ENCODE measurements at regions not wholly inside any gene's neighbourhood (a gene's known extent, or its start where the extent isn't known, plus 50 kb on each side); places are given as distances from the start of the nearest gene placed in this dataset.
"Not testable (repeated sequence)": the region's sequence is repeated elsewhere in the genome, so short reads cannot be mapped to it uniquely, and the experiment has no call there.

GRCh38 chr3:103189941-103190340 lies 755.1 kb downstream of the ZPLD1 start:
- ATAC-seq, result no peak

DNA sequence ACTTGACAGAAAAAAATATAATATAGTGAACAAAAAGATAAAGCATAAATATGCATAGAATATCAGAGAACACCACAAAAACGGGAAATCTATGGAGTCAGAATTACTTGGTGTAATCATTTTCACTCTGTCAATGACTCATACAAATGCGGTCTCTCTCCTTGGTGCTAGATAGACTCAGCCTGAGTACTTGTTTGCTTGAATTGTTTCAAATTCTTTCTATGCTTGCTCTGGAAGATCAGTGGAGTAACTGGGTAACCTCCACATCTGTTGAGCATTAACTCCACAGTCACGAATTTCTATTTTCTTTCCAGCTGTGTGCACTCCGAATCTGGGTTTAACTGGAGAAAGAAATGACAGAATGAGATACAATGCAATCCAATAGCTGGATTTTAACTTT lies 760.4 kb downstream of the ZPLD1 start:
- no peak for ATAC-seq

GRCh38 chr3:103203441-103203840 lies 768.6 kb downstream of the ZPLD1 start:
- no peak for ATAC-seq

DNA sequence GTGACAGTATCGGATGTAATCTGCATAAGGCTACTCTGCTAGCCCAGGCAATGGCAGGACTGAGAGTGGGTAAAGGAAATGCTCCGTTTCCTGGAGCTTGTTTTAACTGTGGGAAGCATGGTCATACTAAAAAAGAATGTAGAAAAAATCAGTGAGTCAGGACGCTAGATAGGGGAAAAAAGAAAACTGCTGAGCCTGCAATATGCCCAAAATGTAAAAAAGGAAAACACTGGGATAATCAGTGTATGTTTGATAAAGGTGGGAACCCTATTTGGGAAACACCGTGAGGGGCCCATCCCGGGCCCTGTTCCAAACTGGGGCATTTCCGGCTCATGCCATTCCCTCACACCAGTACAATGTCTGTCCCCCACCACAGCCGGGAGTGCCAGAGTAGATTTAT lies 775.8 kb downstream of the ZPLD1 start:
- ATAC-seq, result no peak

GRCh38 chr3:103218146-103218545 lies 783.3 kb downstream of the ZPLD1 start:
- ATAC-seq, result no peak

DNA sequence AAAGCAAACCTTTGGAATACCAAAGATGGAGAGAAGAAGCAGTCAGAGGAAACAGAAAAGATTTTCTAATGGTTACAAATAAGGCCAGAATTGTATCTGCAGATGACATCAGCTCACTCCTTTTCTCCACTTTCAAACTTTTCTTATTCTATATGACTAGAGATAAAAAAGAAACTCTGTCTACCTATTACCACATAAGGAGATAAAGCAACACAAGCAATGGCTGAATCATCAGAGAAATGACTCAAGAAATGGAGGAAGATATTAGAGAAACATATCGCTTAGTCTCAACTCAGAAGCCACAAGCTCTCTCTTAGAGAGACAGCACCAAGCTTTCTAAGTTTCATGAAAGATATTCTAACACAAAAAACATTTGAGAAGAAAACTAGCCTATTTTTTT lies 784.0 kb downstream of the ZPLD1 start:
- ATAC-seq, result no peak

DNA sequence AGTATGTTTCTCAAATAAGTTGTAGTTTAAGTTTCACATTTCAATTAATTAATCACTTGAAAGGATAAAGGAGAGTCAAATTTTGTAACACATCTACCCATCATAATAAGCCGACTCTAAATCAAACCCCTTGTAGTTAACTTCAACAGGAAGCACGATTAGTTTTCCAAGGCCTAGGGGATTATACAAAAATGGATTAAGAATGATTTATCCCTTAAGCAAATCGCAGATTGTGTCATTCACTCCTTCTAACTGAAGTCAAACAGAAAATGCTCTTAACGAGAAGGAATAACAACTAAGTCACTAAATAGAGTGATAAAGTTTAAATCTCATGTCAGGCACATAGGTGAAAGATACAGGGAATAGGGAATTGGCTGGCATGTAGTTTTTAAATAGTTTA lies 792.8 kb downstream of the ZPLD1 start:
- ATAC-seq, result no peak

- no peak for ATAC-seq
These were observed 812.6 kb downstream of the ZPLD1 start for GRCh38 chr3:103247459-103247858.

GRCh38 chr3:103254827-103255226 lies 820.0 kb downstream of the ZPLD1 start:
- not testable (repeated sequence) for ATAC-seq

GRCh38 chr3:103269287-103269686 lies 834.5 kb downstream of the ZPLD1 start:
- ATAC-seq, result no peak

DNA sequence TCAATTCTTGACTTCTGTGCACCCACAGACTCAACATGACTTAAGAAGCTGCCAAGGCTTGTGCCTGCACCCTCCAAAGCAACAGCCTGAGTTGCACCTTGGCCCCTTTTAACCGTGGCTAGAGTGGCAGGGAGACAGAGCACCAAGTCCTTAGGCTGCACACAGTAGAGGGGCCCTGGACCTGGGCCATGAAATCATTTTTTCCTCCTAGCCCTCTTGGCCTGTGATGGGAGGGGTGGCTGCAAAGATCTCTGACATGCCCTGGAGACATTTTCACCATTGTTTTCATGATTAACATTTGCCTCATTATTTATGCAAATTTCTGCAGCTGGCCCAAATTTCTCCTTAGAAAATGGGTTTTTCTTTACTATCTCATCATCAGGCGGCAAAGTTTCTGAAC lies 836.8 kb downstream of the ZPLD1 start:
- ATAC-seq, result no peak

DNA sequence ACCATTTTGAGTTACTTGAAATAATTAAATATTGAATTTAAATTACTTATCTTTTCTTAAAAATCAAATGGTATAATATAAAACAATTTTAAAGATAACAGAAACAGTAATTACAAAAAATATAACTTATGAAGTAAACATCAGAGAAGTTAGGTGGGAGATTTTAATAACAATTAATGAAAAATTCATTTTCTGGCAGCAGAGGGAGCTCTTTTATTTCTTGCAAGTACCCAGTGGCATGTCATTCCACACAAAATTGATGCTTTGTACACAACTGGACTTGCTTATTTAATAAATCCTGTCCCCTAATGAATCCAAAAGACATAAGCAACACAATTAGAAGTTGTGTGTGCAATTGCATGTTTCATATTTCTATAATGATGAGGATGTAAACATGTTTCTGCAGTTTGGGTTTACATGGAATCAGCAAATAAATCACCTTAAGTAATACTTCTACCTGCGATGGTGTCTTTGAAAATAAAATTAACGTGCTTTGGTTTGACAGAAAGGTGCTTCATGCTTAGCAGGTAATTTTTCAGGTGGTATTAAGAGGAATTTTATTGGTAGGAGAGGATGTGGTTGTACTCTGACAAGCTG lies 861.3 kb downstream of the ZPLD1 start:
- no peak for ATAC-seq

- ATAC-seq, result not testable (repeated sequence)
These were observed 862.7 kb downstream of the ZPLD1 start for GRCh38 chr3:103297502-103297901.

- ATAC-seq, result no peak
These were observed 871.3 kb downstream of the ZPLD1 start for GRCh38 chr3:103306104-103306503.

DNA sequence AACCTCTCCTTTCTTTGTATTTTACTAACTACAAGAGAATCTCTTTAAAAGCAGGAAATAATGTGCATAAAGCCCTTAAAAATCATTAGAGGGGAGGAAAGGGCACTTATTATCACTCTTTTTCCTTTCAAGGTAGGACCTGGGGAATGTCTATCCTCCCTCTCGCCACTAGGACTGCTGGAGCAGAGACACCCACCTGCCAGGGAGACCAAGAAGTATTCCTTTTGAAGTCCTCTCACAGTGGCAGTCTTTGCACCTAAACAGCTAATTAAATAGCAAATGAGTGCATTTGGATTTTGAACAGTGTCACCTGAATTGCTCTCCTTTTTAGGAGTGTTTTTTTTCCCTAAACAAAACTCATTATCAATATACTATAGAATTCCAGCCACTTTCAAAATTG lies 874.1 kb downstream of the ZPLD1 start:
- ATAC-seq, result no peak

DNA sequence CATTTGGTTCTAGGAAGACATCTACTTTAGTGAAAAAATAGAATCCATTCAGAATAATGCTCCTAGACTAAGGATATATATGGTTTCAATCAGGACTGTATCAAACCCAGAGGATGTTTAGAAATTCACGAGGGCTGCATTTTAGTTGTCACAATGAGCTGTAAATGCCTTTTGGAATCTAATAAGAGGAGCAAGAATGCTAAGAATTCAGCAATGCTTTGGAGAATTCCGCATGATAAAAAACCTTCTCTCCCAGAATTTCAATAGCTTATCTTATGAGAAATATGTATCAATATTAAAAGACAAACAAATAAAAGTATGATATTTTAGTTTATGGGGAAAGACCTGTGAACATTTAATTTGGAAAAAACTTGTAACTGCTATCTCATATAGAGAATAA lies 885.1 kb downstream of the ZPLD1 start:
- ATAC-seq, result no peak

GRCh38 chr3:103337179-103337845 lies 902.5 kb downstream of the ZPLD1 start:
- no peak for ATAC-seq

DNA sequence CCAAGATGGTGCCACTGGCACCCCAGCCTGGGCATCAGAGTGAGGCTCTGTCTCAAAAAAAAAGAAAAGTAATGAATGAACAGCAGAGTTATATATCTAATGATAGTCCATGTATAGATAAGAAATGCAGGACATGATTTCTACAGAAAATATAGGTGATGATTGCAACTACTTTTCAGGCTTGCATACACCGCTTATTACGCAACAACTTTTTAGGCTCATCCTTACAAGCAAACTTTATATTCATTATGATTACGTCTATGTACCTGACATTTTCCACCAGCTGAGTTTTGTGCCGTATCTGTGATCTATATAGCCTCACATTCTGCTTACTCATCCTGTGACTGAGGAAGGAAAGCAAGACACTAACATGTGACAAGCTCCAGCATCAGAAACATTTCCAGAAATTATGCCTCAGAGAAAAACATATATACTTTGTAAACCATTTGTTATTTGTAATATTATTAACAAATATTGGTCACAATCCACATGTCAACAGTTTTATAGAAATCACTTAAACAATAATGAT lies 906.3 kb downstream of the ZPLD1 start:
- no peak for ATAC-seq

GRCh38 chr3:103342205-103342731 lies 907.5 kb downstream of the ZPLD1 start:
- ATAC-seq, result no peak

GRCh38 chr3:103349760-103350159 lies 914.9 kb downstream of the ZPLD1 start:
- no peak for ATAC-seq

- no peak for ATAC-seq
These were observed 930.7 kb downstream of the ZPLD1 start for GRCh38 chr3:103365467-103365866.

- ATAC-seq, result no peak
These were observed 932.7 kb downstream of the ZPLD1 start for GRCh38 chr3:103367481-103367880.

- no peak for ATAC-seq
These were observed 936.6 kb downstream of the ZPLD1 start for GRCh38 chr3:103371411-103371810.

DNA sequence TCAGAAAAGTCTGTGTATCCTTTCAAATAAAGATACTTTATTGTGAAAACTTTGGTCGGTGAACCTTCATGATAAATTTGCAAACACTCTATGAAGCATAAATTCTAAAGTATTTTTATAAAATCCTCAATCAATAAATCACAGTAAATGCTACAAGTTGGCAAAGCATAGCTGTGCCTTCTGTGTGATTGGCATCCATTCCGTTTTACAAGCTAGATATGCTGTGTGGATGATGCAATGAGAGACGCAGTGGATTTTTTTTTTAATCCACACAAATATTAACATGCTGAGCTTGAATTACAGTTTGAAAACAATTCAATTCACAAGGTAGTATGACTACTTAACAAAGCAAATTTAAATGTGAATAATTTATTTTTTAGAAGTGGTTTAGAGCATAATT lies 937.2 kb downstream of the ZPLD1 start:
- no peak for ATAC-seq
